WERI-Rb-1 (cell line): ENCODE measurements at regions not wholly inside any gene's neighbourhood (a gene's known extent, or its start where the extent isn't known, plus 50 kb on each side); places are given as distances from the start of the nearest gene placed in this dataset.

ENCODE experiments used
- DNase-seq: peaks from one replicate; pipeline ENCODE4 v3.0.0-alpha.2; 2020
- H3K27ac ChIP-seq: fragments of 250-450 bp; sonication (Bioruptor Pico); 2 replicates; pipeline ENCODE4 v1.5.1; 2020; ENCODE audit warnings: mild to moderate bottlenecking, moderate library complexity
- H3K27me3 ChIP-seq: fragments of 250-450 bp; sonication (Bioruptor Pico); 2 replicates; pipeline ENCODE4 v1.5.1; 2021; ENCODE audit warnings: mild to moderate bottlenecking, low read depth, moderate library complexity; ENCODE audit not compliant: insufficient read depth, severe bottlenecking
- H3K36me3 ChIP-seq: fragments of 250-450 bp; sonication (Bioruptor Pico); 2 replicates; pipeline ENCODE4 v1.5.1; 2020; ENCODE audit warnings: mild to moderate bottlenecking, moderate library complexity
- H3K4me3 ChIP-seq: 2 replicates; pipeline ENCODE4 v1.5.1; 2011; ENCODE audit warnings: low read depth, mild to moderate bottlenecking, control low read depth, low read length
- H3K9me3 ChIP-seq: fragments of 250-450 bp; sonication (Bioruptor Pico); 2 replicates; pipeline ENCODE4 v1.5.1; 2021; ENCODE audit warnings: mild to moderate bottlenecking, moderate library complexity; ENCODE audit not compliant: severe bottlenecking
- CTCF ChIP-seq: IDR thresholded peaks from 2 replicates; pipeline ENCODE4 v1.5.1; 2011; ENCODE audit warnings: low read depth, mild to moderate bottlenecking, control low read depth, inconsistent platforms, low read length

GRCh38 chr14:83271663-83272062 lies 1738.0 kb upstream of the SEL1L start:
- Histone ChIP-seq H3K27ac (no peak overlapping the region), H3K36me3 (no peaks in the 10 kb centered on the region), H3K9me3 (no peaks in the 10 kb centered on the region), H3K4me3 (no peak overlapping the region), H3K27me3 (no peaks in the 10 kb centered on the region)
- TF ChIP-seq CTCF = no peak
- no peak for DNase-seq

- TF ChIP-seq CTCF = no peak
- Histone ChIP-seq H3K27ac (no peak overlapping the region), H3K4me3 (no peak overlapping the region), H3K9me3 (no peaks in the 10 kb centered on the region), H3K27me3 (no peaks in the 10 kb centered on the region), H3K36me3 (no peaks in the 10 kb centered on the region)
- no peak for DNase-seq
These were observed 1747.1 kb upstream of the SEL1L start for GRCh38 chr14:83280719-83281118.

- H3K36me3 ChIP-seq = no peaks in the 10 kb centered on the region
- no peak for DNase-seq
These were observed 1749.1 kb upstream of the SEL1L start for GRCh38 chr14:83282706-83283105.

GRCh38 chr14:83287300-83287699 lies 1753.6 kb upstream of the SEL1L start:
- TF ChIP-seq CTCF = no peak
- no peak for DNase-seq
- Histone ChIP-seq H3K27ac (no peak overlapping the region), H3K9me3 (no peaks in the 10 kb centered on the region), H3K27me3 (no peaks in the 10 kb centered on the region), H3K36me3 (no peaks in the 10 kb centered on the region), H3K4me3 (no peak overlapping the region)

More at GRCh38 chr14:83282706-83283105, 1749.1 kb upstream of the SEL1L start:
- Histone ChIP-seq H3K27ac (no peak overlapping the region), H3K4me3 (no peak overlapping the region), H3K9me3 (no peaks in the 10 kb centered on the region), H3K27me3 (no peaks in the 10 kb centered on the region)
- no peak for TF ChIP-seq CTCF

- TF ChIP-seq CTCF = no peak
- Histone ChIP-seq H3K9me3 (no peaks in the 10 kb centered on the region), H3K27ac (no peak overlapping the region), H3K4me3 (no peak overlapping the region), H3K36me3 (no peaks in the 10 kb centered on the region), H3K27me3 (no peaks in the 10 kb centered on the region)
- no peak for DNase-seq
These were observed 1755.7 kb upstream of the SEL1L start for GRCh38 chr14:83289390-83289789.

- no peak for TF ChIP-seq CTCF
- Histone ChIP-seq H3K36me3 (no peaks in the 10 kb centered on the region), H3K9me3 (no peaks in the 10 kb centered on the region), H3K27me3 (no peaks in the 10 kb centered on the region), H3K27ac (no peak overlapping the region), H3K4me3 (no peak overlapping the region)
- DNase-seq = no peak
These were observed 1756.2 kb upstream of the SEL1L start for GRCh38 chr14:83289896-83290295.
